IPS DF 6.9 (cell line): ENCODE measurements at regions not wholly inside any gene's neighbourhood (a gene's known extent, or its start where the extent isn't known, plus 50 kb on each side); places are given as distances from the start of the nearest gene placed in this dataset.
"Not testable (repeated sequence)": the region's sequence is repeated elsewhere in the genome, so short reads cannot be mapped to it uniquely, and the experiment has no call there.

Experiments
- DNase-seq: peaks from one replicate; pipeline ENCODE4 v3.0.0-alpha.2; 2013; ENCODE audit warnings: low read depth, low spot score
- H3K27ac ChIP-seq: one replicate; pipeline ENCODE4 v1.5.1; 2013; ENCODE audit warnings: low read length, control low read depth
- H3K27me3 ChIP-seq: 2 replicates; pipeline ENCODE4 v1.6.1; 2013; ENCODE audit warnings: mild to moderate bottlenecking, low read length; ENCODE audit not compliant: control insufficient read depth, insufficient read depth
- H3K36me3 ChIP-seq: 2 replicates; pipeline ENCODE4 v1.6.1; 2013; ENCODE audit warnings: low read length; ENCODE audit not compliant: control insufficient read depth, insufficient read depth
- H3K4me1 ChIP-seq: 2 replicates; pipeline ENCODE4 v1.6.1; 2013; ENCODE audit warnings: low read length; ENCODE audit not compliant: control insufficient read depth, insufficient read depth
- H3K4me3 ChIP-seq: 2 replicates; pipeline ENCODE4 v1.5.1; 2013; ENCODE audit warnings: mild to moderate bottlenecking, low read length
- H3K9me3 ChIP-seq: 2 replicates; pipeline ENCODE4 v1.6.1; 2013; ENCODE audit warnings: low read length, inconsistent platforms; ENCODE audit not compliant: control insufficient read depth, insufficient read depth
- WGBS: extraction: QIAGEN DNeasy Blood & Tissue Kit; methylation state at CpG from one replicate; pipeline ENCODE4 v1.1.7; 2013; ENCODE audit warnings: mixed read lengths, missing lambda C conversion rate; ENCODE audit not compliant: insufficient read length, insufficient coverage; 5-methylcytosine and 5-hydroxymethylcytosine counted together

DNA sequence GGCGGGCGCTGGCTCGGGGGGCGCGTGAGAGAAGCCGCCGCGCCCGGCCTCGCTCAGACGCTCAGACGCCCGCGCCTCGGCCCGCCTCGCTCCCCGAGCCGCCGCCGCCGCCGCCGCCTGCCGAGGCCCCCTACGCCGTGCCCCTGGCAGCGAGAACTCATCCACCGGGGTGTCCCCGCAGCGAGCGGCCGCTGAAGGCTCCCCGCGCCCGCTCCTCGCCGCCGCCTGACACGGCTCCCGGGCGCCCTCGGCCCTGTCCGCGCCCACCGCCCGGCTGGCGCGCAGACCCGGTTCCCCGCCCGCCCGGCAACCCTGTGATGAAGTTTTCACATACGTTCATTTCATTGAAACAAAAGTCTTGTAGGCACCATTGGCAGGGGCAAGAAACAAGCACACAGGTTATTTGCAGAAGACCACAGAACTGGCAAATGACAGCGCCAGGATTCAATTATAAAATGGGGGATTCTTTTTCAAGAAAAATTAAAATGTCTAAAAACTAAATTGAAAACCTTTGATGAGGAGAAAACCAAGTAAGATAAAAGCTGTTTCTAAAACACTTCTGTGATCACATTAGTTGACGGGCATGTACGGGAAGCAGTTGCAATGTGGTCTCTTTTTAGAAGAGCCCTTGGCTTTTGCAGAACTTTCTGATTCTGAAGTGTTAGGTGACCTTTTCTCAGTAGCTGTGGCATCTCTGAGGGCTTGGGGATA is 50.5 kb upstream of the TUBA3D start:
- no peaks in the 10 kb centered on the region; the same call in 1 of the 2 replicates for H3K4me1 ChIP-seq
- H3K9me3 ChIP-seq = no peaks in the 10 kb centered on the region
- peak overlapping the region; percentile 47; the same call in 1 of the 2 replicates for H3K4me3 ChIP-seq
- H3K27me3 ChIP-seq = peaks cover 12% of the 10 kb centered on the region; the same call in 1 of the 2 replicates
- WGBS = no CpG with 5 or more reads among the region's 57 CpGs
- DNase-seq = no peak
- H3K27ac ChIP-seq = no peak overlapping the region
- H3K36me3 ChIP-seq = no peaks in the 10 kb centered on the region

DNA sequence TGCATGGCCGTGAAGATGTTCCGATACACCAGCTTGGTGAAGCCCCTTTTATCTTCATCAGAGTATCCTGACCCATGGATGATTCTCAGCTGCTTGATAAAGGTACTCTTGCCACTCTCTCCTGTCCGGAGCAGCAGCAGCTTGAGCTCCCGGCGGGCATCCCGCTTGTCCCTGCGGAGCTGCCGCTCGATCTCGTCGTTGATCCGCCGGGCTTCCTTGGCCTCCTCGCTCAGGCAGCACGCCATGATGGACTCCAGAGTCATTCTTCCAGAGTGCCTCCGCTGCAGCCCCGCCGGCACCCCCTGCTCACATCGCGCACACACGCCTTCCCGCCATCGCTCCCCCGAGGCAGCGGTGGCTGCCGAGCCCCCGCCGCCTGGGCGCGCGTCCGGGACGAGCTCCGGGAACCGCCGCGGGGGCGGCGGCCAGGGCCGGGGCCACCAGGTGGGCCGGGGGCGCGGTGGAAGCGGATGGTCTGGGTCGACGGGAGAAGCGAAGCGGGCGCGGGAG is 51.3 kb upstream of the TUBA3D start:
- peaks cover 12% of the 10 kb centered on the region; the same call in 1 of the 2 replicates for H3K27me3 ChIP-seq
- peak overlapping the region; percentile 49; the same call in 1 of the 2 replicates for H3K4me3 ChIP-seq
- not testable (repeated sequence) for H3K4me1 ChIP-seq, H3K36me3 ChIP-seq, DNase-seq, H3K9me3 ChIP-seq, H3K27ac ChIP-seq
- no CpG with 5 or more reads among the region's 50 CpGs for WGBS

DNA sequence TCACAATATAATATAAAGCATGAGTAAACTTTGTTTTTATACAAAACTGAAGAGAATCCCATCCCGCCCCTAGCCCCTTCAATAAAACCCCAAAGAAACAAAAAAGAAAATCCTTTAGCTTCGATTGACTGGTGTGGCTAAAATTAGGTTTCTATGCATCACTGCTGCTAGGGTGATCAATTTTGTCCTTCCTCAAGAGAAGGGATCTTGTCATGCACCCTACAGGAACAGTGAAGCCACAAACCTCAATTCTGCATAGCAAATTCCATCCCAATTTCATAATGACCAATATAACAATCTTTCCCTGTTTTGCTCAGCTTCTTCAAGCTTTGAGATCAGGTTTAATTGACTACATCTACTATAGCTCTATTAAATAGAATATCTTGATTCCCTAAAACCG is 55.2 kb upstream of the TUBA3D start:
- H3K9me3 ChIP-seq, H3K4me1 ChIP-seq, H3K4me3 ChIP-seq, H3K36me3 ChIP-seq, H3K27ac ChIP-seq, DNase-seq: not testable (repeated sequence)
- H3K27me3 ChIP-seq = peaks cover 10% of the 10 kb centered on the region; the same call in 1 of the 2 replicates
- no CpG with 5 or more reads among the region's 3 CpGs for WGBS

DNA sequence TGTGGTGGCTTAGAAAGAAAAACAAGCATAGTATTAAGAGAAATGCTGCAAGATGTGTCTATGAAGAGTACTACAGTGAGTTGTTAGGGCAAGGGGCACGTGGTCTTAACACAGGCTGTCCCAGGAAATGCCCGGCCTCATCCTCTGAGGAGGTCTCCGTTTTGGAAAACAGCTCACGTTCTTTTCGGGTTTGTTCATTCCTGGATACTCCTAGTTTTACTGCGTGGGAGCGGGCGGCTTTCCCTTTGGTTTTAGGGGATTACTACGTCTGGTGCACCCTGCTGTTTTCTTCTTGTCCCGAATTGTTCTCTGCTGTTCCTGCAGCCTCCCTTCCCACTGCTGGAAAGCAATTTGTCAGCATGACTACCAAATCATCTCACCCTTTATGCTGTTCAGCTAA is 55.5 kb upstream of the RAB6D start:
- no peaks in the 10 kb centered on the region for H3K36me3 ChIP-seq
- H3K27ac ChIP-seq = no peak overlapping the region
- peaks cover 5% of the 10 kb centered on the region; the same call in 1 of the 2 replicates for H3K27me3 ChIP-seq
- no peaks in the 10 kb centered on the region for H3K9me3 ChIP-seq
- no peak overlapping the region for H3K4me3 ChIP-seq
- no peak for DNase-seq
- H3K4me1 ChIP-seq = no peaks in the 10 kb centered on the region; the same call in 1 of the 2 replicates
- WGBS = no CpG with 5 or more reads among the region's 10 CpGs

DNA sequence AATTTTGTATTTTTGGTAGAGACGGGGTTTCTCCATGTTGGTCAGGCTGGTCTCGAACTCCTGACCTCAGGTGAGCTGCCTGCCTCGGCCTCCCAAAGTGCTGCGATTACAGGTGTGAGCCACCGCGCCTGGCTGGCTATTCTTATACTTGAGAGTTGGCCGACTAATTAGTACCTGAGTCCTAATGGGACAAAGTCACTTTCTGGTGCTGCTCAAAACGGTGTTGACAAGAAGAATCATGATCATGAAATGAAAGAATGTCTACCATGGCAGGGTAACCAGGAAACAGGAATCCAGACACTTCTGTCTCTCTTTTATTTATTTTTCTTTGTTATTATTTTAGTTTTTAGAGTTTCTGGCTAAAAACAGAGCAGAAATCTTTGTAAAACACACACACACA is 54.7 kb upstream of the RAB6D start:
- Histone ChIP-seq H3K36me3 (no peaks in the 10 kb centered on the region), H3K4me3 (no peak overlapping the region), H3K27ac (no peak overlapping the region), H3K9me3 (no peaks in the 10 kb centered on the region), H3K4me1 (no peaks in the 10 kb centered on the region; the same call in 1 of the 2 replicates), H3K27me3 (no peaks in the 10 kb centered on the region; the same call in 1 of the 2 replicates)
- no CpG with 5 or more reads among the region's 8 CpGs for WGBS
- DNase-seq = no peak

DNA sequence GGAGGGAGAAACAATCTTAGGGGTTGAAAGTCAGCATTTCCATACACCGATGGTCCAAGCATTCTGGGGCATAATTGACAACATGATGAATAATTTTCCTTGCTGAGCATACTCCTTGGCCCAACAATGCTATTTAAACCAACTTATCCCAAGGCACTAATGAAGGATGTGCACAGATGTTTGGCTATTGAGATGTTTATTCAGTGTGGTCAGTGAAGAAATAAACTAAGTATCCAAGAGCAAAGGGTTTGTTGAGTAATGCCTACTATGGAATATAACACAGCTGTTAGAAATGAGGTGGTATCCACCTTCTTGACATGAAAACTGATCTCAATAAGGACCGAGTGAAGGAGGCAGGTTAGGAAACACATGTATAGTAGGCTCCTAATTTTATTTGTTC is 53.9 kb upstream of the RAB6D start:
- WGBS = no CpG with 5 or more reads among the region's 2 CpGs

DNA sequence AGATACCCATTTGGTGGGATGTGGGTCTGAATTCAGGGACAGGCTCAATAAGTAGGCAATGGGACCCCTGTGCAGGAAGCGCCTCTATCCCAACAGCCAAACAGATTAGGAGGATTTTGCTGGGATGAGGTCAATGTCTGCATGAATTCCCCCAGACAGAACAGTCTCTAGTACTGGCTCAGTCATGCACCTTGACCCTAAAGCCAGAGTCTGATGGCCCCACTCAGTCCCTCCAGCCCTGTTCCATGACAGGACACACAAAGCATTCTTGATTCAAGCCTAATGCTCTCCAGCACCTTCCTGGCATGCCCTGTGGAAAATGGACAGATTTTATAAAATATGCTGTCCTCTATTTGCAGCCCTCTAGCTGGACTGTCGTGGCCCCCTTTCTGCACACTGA is 49.8 kb upstream of the RAB6D start:
- H3K4me3 ChIP-seq = no peak overlapping the region
- H3K27me3 ChIP-seq = no peaks in the 10 kb centered on the region
- no peak for DNase-seq
- no peaks in the 10 kb centered on the region for H3K4me1 ChIP-seq
- no peaks in the 10 kb centered on the region for H3K36me3 ChIP-seq
- WGBS = no CpG with 5 or more reads among the region's 2 CpGs
- H3K9me3 ChIP-seq = no peaks in the 10 kb centered on the region; the same call in 1 of the 2 replicates
- no peak overlapping the region for H3K27ac ChIP-seq

More for the DNA sequence above, 53.9 kb upstream of the RAB6D start:
- H3K4me1 ChIP-seq = no peaks in the 10 kb centered on the region; the same call in 1 of the 2 replicates
- H3K4me3 ChIP-seq = no peak overlapping the region
- no peaks in the 10 kb centered on the region for H3K36me3 ChIP-seq
- no peaks in the 10 kb centered on the region for H3K27me3 ChIP-seq
- H3K27ac ChIP-seq = no peak overlapping the region
- DNase-seq = no peak
- H3K9me3 ChIP-seq = no peaks in the 10 kb centered on the region
